Activated CD8-positive, alpha-beta memory T cell treated with anti-CD3 and anti-CD28 coated beads for 24 hours (primary cell): ENCODE measurements at regions not wholly inside any gene's neighbourhood (a gene's known extent, or its start where the extent isn't known, plus 50 kb on each side); places are given as distances from the start of the nearest gene placed in this dataset.

Experiments used
- DNase-seq: peaks from one replicate; pipeline ENCODE4 v3.0.0-alpha.2; 2020

DNA sequence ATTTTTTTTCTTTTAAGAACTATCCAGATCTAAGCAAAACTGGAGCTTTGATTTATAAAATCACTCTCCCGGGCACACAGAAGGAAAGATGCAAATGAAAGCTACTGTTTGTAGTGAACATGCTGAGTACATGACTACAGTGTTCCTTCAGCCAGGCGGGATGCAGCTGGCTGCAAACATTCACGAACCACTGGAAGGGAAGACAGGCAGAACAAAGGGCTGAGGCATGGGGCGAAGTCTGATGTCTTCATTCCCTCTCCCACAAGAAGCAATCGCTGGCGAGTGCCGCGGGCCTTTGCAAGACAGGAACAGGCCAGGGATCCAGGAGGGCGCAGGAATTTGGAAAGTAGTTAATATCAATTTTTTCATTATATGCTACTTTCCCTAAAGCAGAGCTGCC is 257.9 kb upstream of the AJAP1 start:
- DNase-seq = no peak

DNA sequence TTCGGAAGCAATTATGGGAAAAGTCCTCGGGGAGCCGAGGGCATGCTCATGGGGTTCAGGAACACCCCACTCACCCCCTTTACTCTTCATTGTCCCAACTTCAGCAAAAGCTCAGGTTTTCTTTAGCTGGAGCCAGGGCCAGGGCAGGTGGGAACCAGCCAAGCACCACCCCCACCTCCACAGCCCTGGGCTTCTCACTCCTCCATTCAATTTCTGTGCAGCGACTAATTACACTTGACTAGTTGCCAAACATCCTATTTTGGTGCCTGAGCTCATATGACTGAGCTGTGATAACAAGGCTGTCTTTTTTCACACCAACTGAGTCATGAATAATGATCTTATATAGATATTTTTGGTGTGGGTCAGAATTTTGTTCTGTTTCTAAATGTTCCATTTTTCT is 257.2 kb upstream of the AJAP1 start:
- DNase-seq = no peak

DNA sequence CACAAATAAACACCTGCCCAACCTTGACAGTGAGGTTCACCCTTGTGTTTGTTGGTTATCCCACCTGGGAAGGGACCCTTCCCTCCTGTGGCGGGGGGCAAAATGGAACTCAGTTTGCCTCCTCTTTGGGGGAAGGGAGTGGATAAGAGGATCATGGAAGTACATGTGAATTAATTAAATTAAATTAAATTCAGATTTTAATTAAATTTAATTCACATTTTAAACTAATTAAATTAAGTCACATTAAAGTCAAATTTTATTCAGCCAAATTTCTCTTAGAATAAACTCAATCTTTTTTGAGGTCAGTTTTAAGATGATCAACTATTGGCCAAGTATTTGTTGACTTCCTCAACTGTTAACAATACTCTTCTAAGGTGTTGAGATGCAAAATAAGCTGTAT is 252.4 kb upstream of the AJAP1 start:
- DNase-seq = no peak

DNA sequence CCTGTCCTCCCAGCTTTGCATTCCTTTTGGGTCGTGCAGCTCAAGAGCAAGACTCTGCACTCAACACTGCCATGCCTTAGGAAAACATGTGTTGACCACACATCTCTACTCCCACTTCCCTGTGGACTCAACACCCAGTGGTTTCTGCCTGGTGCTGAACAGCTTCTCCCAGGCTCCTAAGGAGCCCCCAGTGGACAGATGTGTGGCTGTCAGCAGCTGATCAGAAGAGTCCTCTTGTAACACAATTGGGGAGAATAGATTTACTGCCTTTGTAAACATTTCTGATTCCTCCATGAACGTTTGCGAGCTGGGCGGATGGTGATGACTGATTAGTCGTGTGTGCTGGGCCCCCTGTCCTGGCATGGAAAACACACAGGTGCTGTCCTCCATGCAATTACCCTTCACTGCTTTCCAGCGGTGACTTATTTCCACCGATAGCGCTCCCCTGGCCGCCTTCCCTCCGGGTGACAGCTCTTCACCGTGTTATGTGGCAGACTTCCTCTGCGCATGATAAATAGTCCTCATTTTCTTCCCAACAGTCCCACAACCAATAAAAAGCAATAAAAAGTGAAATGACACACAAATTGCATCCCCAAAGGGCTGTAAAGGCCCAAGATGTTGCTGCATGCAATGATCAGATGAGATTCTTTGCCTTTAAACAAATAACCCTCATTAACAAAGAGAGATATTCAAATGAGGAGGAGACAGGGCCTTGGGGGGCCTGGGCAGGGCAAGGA is 249.4 kb upstream of the AJAP1 start:
- DNase-seq = no peak

DNA sequence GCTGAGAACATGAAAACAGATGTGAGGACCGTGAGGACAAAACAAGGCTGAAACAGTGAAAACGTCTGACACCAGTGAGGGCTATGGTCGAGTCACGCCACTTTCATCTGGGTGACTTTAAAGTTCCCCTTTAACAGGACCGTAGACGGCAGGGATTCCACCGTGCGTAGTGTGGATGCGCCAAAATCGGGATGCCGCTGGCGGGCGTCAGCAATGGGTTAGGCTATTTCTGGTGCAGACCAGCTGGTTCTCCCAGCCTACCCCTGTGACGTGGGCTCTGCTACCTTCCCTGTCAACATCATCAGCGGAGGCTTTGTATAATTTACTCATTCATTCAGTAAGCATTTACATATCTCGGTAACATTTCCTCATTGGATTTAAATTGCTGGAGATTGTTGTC is 246.6 kb upstream of the AJAP1 start:
- no peak for DNase-seq

DNA sequence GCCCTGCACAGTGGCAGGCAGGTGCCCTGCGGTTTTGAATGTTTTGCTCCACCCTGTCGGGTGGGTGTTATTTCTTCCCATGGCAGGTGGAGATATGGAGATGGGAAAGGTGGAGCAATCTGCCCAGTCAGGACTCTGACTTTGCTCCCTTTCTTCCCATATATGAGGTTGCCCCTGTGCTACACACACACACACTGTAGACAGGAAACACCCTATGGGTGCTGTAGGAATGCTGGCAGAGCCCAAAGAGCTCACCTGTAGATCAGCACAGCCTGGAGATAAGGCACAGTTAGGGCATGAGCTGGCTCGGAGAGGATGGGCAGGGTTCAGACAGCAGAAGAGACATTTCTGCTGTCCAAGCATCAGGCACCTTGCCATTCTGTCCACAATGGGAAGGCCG is 246.0 kb upstream of the AJAP1 start:
- DNase-seq = no peak

DNA sequence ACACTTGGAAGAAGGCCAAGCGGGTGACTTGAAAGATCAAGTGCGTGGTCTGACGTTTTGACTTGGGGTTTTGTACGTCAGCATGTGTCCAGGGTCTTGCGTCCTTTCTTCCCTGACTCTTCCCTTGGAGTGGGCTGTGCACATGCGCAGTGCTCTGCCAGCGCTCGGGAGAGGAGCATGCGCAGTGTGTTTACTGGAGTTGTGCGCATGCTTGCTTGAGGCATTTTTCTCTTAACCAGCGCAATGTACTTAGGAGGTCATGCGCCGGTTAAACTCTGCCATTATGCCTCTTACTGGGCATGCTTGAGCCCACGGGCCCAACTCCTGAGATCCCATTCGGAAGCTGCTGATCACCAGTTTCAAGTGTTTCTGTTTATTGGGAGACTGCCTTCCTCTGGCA is 242.5 kb upstream of the AJAP1 start:
- DNase-seq = no peak

DNA sequence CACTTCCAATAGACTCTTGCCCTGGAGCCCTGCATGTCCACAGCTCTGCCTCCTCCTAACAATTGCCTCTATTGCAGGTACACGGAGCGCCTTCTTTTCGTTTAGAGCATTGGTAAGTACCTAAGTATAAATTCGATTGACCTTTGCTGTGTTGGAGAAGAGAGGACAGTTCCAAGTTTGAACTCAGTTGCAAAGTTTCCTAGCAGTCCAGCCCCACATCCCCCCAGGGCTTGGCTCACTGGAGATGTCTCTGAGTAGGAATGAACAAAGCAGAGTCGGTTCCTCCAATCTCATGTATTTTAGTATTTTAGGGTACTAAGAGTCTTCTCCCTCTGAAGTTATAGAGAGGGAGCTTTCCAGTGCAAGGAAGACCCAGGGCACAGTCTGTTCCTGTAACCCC is 238.9 kb upstream of the AJAP1 start:
- DNase-seq = no peak

DNA sequence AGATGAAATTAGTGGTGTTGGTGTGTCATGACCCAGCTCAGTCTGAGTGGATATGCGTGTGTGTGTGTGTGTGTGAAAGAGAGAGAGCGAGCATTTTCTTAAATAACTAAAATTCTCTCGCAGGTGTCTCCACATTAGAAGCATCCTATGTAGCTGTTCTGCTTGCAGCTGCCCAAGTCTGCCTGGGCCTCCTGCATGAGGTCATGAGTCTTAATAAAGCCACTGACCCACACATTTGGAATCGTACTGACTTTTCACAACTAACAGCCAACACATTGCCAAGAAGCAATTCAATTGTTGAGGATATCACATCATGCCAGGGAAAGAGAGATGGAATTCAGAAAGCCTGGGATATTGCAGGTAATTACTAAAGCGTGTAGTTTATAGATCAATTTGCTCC is 238.2 kb upstream of the AJAP1 start:
- no peak for DNase-seq

DNA sequence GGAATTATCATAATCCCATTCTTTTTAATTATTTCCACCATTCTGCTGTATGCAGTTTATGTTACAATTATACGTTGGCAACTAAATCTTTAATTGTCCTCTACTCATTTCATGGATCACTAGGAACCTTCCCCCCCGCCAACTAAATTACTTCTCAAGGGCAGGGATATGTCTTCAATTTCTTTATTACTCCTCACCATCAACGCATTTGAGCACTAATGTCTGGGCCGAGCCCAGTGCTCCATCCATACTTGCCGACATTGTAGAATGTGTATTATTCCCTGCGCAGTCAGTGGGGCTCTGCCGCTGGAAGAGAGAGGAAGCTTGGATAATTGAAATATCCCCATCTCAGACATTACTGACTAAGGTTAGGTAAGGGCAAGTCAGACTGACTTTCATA is 236.4 kb upstream of the AJAP1 start:
- no peak for DNase-seq

DNA sequence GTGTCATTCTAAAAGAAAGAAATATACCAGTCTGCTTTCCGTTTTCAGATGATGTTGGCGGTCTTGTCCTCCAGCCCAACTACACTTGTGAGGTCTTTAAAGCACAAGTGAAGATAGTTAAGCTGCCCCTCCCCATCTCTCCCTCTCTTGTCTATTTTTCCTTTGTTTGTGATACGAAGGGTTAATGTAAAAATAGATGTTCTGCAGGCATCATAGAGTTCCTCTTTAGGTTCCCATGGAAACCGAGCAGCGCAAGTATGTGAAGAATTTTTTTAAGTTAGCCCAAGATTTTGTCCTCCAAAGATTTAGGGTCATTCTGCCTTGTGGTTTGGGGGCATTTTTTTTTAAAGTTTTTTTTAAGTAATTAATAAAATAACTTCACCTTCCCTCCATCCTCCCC is 232.4 kb upstream of the AJAP1 start:
- DNase-seq = no peak

DNA sequence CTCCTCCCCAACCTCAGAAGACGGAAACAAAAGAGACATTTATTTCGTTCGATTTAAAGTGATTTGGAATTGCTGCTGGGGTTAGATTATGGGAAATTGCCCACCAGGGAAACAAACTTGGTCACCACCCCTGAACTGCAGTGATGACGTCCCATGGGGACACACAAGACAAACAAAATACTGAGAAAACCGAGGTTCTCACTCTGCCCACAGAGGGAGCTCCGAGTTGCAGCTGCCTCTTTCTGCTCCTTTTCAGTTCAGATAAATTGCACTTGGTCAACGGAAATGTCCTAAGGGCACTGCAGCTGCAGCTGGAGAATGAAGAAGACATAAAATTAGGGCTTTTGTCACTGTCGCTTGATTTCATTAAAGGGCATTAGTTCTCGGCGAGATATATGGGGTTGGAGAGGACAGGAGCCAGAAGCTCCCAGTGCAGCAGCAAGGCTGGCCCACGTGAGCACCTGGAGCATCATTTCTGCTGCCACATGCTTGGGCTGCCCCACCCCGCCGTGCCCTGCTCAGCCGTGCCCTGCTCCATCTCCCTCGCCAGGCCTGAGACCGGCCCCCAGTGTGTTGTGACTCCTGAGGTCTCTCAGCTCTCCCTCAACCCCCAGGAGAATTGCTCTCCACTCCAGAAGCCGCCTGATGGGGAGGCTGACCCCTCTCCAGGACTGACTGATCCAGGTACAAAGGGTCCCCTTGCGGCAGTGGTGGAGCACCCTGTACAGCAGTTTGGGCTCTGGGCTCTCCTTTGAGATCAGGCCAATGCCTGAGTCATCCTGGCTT is 231.7 kb upstream of the AJAP1 start:
- DNase-seq = no peak

DNA sequence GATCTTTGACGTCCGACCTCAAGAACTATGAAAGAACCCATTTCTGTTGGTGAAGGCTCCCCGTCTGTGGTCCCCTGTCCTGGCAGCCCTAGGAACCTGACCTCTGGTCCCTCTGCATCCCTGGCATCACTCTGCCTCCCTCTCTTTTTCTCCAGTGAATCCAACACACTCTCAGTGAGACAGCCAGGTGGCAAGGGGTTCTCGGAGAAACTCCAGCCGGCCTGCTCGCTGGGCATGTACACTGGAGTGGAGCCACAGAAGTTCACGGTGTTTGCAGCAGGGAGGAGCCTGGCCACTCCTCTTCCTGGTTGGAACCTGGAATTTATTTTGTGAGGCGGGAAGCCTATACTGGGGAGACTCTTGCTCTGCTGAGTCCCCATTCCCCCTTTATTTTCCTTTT is 230.2 kb upstream of the AJAP1 start:
- no peak for DNase-seq

DNA sequence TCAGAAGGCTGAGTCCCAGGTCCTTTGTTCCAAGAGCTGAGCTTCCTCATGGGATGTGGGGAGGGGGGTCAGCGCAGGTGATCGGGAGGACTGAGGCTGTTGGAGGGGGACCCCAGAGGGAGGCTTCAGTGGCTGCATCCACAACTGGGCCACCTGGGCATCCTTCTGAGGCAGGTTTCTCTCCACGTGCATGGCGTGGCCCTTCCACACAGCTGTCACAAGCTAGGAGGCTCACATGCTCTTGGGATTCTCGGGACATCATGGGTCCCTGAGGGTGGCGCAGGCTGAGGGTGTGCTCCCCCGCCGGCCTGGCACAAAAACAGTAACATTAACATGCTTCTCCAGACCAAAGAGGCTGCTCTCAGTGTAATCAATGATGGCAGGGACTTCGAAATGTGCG is 229.6 kb upstream of the AJAP1 start:
- no peak for DNase-seq

DNA sequence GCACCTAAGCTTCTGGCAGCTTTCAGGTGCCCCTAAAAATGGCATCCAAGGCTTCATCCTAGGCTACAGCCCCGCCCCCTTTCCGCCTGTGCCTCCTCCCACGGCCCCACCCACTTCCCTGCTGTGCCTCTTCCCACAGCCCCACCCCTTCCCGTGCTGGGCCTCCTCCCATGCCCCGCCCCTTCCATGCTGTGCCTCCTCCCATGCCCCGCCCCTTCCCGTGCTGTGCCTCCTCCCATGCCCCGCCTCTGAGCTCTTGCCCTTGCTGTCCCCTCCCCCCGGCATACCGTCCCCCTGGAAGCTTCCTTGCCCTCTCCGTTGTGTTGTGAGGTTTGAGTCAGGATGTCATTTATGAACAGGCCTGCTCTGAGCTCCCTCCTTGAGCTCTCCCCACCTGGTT is 228.5 kb upstream of the AJAP1 start:
- DNase-seq = no peak

DNA sequence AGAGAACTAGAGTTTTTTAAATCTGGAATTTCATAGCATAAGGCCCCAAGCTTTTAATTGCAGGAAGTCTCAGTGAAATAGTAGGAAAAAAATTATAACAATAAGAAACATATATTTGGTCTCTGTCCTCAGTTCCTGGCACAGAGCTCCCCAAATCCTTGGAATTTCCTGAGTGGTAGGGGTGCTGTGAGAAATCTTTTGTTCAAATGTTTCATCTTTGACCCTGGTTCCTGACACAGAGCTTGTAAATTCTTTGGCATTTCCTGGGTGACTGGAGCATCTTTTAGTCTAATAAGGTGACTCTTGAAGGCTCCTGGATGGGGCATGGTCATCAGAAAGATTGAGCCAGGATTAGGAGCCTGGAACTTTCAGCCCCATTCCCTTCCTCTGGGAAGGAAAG is 225.7 kb upstream of the AJAP1 start:
- DNase-seq = no peak

DNA sequence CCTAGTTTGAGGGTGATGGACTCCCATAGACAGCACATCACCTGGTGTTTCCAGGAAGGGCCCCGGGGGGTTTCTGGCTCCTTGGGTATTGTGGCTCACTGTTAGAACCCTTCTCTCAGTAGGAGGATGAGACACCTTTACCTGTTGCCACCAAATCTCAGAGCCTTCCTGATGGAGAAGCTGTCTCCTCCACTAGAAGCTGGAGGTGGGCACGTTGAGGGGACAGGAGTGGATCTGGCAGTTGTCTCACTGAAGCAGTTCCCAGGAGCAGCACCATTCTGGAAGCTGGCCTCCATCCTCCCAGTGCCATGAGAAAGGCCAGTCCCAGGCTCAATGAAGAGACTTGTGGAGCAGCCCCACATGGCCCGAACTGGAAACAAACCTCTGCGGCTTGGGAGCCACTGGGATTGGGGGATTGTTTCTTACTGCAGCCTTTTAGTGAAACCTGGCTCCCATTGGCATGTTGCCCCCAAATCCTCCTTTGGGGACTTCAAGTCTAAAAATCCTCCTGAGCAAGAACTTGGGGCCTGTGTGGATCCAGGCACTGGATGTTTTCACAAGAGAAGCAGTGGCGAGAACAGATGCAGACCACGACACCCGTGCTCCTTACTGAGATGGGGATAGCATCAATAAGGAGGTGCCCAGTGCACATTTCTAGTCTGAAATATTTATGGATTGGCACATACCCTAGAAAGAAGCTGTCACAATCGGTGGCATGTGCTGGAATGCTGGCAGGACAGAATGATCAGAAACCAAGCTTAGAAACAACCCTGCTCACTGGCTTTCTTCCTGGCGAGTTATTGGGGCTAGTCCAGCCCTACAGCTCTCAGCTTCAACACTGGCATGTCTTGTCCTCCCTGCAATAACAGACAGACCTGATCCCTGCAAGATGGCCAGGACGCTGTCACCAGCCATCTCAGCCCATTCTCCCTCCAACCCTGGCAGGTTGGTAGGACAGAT is 223.7 kb upstream of the AJAP1 start:
- DNase-seq = no peak

DNA sequence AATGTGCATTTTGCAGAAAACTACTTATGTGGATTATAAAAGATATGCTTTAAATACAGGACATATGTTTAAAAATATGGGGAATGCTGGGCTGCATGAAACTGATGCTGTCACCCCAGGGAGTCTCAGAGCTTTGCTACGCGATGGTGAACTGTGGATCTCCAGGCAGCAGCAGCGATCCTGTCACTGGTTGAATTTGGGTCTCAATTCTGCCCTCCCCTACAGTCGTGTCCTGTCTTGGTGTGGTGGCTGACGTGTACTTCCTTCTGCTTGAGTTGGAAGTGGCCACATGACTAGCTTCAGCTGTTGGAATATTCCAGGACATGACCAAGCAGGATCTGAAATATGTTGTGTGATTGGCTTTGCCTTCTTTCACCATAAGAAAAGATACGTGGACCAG is 222.9 kb upstream of the AJAP1 start:
- no peak for DNase-seq

DNA sequence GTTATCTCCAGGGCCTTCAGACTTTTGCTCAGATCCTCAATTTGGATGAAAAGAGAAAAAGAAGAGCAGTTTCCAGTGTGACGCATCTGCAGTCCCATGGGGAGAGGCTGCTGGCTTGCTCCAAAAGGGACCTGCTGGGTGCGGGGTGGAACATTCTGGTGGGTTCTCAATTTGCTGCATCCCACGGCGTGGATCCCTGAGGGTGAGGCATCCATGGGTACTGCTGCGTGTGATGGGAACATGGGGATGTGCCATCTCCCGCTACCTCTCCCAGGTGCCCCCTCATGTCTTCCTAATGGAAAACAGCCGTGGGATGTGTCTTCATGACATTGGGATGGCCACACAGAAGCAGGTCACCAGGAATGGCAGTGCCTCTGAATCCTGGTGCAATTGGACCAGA is 221.3 kb upstream of the AJAP1 start:
- DNase-seq = no peak

DNA sequence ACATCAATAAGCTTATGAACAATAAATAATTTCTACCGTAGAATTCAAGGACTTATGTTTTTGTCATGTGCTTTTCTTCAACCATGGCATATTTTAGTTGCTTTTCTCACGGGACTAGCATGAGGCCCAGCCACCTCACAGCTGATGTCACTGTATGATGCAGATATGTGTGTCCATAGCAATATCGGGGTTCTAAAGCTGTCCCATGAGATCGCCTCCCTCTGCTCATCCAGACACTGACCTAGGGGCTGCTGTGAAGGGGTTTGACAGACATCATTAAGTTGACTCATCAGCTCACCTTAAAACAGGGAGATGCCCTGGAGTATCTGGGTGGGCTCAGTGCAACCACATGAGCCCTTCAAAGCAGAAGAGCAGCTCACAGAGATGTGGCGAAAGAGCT is 210.3 kb upstream of the AJAP1 start:
- no peak for DNase-seq

DNA sequence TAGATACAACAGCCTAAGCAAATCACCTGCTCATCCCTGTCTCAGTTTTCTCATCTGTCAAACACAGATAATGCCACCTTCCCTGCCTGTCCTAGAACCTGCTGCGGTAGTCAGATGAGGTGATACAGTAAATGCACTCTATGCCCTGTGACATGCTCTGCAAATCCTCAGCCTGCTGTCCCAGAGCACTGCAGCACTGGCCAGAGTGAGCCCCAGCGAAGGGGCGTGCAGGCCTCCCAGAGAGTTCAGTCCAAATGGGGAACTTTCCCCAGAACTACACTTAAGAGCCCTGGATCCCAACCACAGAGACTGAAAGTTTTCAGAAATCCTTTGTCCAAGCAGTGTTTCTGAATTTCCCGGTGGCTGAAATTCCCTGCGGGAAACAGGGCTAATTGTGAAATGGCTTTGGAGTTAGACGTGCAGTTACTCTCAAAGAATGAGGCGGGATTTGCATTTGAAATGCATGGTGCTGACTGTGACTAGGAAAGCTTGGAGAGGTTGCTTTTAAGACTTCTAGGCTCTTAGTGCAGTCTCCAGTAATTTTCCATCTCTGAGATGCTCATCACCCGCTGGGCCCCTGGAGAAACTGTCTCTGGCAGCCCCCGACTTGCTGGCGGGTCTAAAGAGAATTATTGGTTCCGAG is 206.5 kb upstream of the AJAP1 start:
- DNase-seq = no peak

DNA sequence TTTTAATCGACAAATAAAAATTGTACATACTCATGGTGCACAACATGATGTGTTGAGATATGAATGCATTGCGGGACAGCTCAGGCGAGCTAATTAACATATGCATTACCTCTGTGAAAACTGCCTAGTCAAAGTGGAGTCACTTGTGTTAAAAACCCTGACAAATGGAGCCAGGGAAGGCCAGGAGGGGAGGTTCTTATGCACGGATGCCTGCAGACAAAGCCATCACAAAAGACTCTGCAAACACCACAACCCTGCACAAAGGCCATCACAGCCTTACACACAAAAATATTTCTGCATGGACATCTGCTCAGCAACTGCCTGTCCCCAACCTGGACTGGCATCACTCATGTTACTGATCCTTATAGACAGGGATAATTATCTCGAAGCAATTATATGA is 204.4 kb upstream of the AJAP1 start:
- DNase-seq = no peak

DNA sequence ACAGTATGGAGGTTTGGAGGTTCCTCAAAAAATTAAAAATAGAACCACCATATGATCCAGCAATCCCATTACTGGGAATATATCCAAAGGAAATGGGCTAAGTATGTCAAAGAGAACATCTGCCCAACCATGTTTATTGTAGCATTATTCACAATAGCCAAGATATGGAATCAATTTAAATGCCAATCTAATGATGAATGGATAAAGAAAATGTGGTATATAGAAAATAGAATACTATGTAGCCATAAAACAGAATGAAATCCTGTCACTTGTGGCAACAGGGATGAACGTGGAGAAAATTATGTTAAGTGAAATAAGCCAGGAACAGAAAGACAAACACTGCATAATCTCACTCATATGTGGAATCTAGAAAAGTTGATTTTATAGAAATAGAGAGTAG is 201.7 kb upstream of the AJAP1 start:
- DNase-seq = no peak
